ENCODE measurements at regions not wholly inside any gene's neighbourhood (a gene's known extent, or its start where the extent isn't known, plus 50 kb on each side); places are given as distances from the start of the nearest gene placed in this dataset.

GRCh38 chr10:126731610-126731990 lies 61.1 kb upstream of the C10orf90 start:
- no peak overlapping the region for H3K4me3 ChIP-seq (ENCODE audit: insufficient read depth, low read length)
- no peak for DNase-seq (ENCODE audit: insufficient read length, low spot score, missing footprints)
- H3K27me3 ChIP-seq (ENCODE audit: insufficient read depth, low read length), result peaks cover 14% of the 10 kb centered on the region
- no peak for TF ChIP-seq CTCF (IDR thresholded peaks at IDR 0.05; ENCODE audit: extremely low read depth, low read depth, low read length)
- H3K4me1 ChIP-seq (ENCODE audit: insufficient read depth, low read length), result no peaks in the 10 kb centered on the region
- H3K27ac ChIP-seq (ENCODE audit: low read depth, low read length), result no peak overlapping the region
- H3K9me3 ChIP-seq (ENCODE audit: low read depth, low read length), result no peaks in the 10 kb centered on the region
- H2AFZ ChIP-seq (ENCODE audit: low read length), result no peak overlapping the region
- H3K79me2 ChIP-seq (ENCODE audit: insufficient read depth, low read length), result no peaks in the 10 kb centered on the region
- H3K4me2 ChIP-seq (ENCODE audit: insufficient read depth, low read length), result no peak overlapping the region
- no peaks in the 10 kb centered on the region for H4K20me1 ChIP-seq (ENCODE audit: insufficient read depth, low read length)
- H3K36me3 ChIP-seq (ENCODE audit: insufficient read depth, low read length), result no peaks in the 10 kb centered on the region

- Histone ChIP-seq H3K36me3 (ENCODE audit: insufficient read depth, low read length) (no peaks in the 10 kb centered on the region), H3K4me1 (ENCODE audit: insufficient read depth, low read length) (no peaks in the 10 kb centered on the region), H3K4me2 (ENCODE audit: insufficient read depth, low read length) (no peak overlapping the region), H2AFZ (ENCODE audit: low read length) (no peak overlapping the region), H3K9me3 (ENCODE audit: low read depth, low read length) (no peaks in the 10 kb centered on the region), H3K79me2 (ENCODE audit: insufficient read depth, low read length) (no peaks in the 10 kb centered on the region), H3K27ac (ENCODE audit: low read depth, low read length) (no peak overlapping the region), H3K4me3 (ENCODE audit: insufficient read depth, low read length) (no peak overlapping the region), H3K27me3 (ENCODE audit: insufficient read depth, low read length) (peaks cover 14% of the 10 kb centered on the region), H4K20me1 (ENCODE audit: insufficient read depth, low read length) (no peaks in the 10 kb centered on the region)
- TF ChIP-seq CTCF (IDR thresholded peaks at IDR 0.05; ENCODE audit: extremely low read depth, low read depth, low read length), result no peak
- DNase-seq (ENCODE audit: insufficient read length, low spot score, missing footprints), result no peak
These were observed 61.8 kb upstream of the C10orf90 start for GRCh38 chr10:126732308-126732707.

- no peaks in the 10 kb centered on the region for H3K9me3 ChIP-seq (ENCODE audit: low read depth, low read length)
- H3K27ac ChIP-seq (ENCODE audit: low read depth, low read length), result no peak overlapping the region
- no peaks in the 10 kb centered on the region for H3K4me1 ChIP-seq (ENCODE audit: insufficient read depth, low read length)
- peaks cover 14% of the 10 kb centered on the region for H3K27me3 ChIP-seq (ENCODE audit: insufficient read depth, low read length)
- no peak for TF ChIP-seq CTCF (IDR thresholded peaks at IDR 0.05; ENCODE audit: extremely low read depth, low read depth, low read length)
- no peak overlapping the region for H3K4me2 ChIP-seq (ENCODE audit: insufficient read depth, low read length)
- no peaks in the 10 kb centered on the region for H3K79me2 ChIP-seq (ENCODE audit: insufficient read depth, low read length)
- no peaks in the 10 kb centered on the region for H4K20me1 ChIP-seq (ENCODE audit: insufficient read depth, low read length)
- no peak overlapping the region for H3K4me3 ChIP-seq (ENCODE audit: insufficient read depth, low read length)
- no peak overlapping the region for H2AFZ ChIP-seq (ENCODE audit: low read length)
- DNase-seq (ENCODE audit: insufficient read length, low spot score, missing footprints), result no peak
- no peaks in the 10 kb centered on the region for H3K36me3 ChIP-seq (ENCODE audit: insufficient read depth, low read length)
These were observed 62.4 kb upstream of the C10orf90 start for GRCh38 chr10:126732868-126733267.

GRCh38 chr10:126734015-126734414 lies 63.5 kb upstream of the C10orf90 start:
- no peak overlapping the region for H3K4me2 ChIP-seq (ENCODE audit: insufficient read depth, low read length)
- H3K27ac ChIP-seq (ENCODE audit: low read depth, low read length), result no peak overlapping the region
- peaks cover 17% of the 10 kb centered on the region for H3K27me3 ChIP-seq (ENCODE audit: insufficient read depth, low read length)
- H2AFZ ChIP-seq (ENCODE audit: low read length), result no peak overlapping the region
- no peaks in the 10 kb centered on the region for H3K9me3 ChIP-seq (ENCODE audit: low read depth, low read length)
- no peaks in the 10 kb centered on the region for H3K36me3 ChIP-seq (ENCODE audit: insufficient read depth, low read length)
- H3K4me1 ChIP-seq (ENCODE audit: insufficient read depth, low read length), result no peaks in the 10 kb centered on the region
- DNase-seq (ENCODE audit: insufficient read length, low spot score, missing footprints), result no peak
- no peak for TF ChIP-seq CTCF (IDR thresholded peaks at IDR 0.05; ENCODE audit: extremely low read depth, low read depth, low read length)
- H3K79me2 ChIP-seq (ENCODE audit: insufficient read depth, low read length), result no peaks in the 10 kb centered on the region
- H4K20me1 ChIP-seq (ENCODE audit: insufficient read depth, low read length), result no peaks in the 10 kb centered on the region
- no peak overlapping the region for H3K4me3 ChIP-seq (ENCODE audit: insufficient read depth, low read length)
